ENCODE measurements at regions not wholly inside any gene's neighbourhood (a gene's known extent, or its start where the extent isn't known, plus 50 kb on each side); places are given as distances from the start of the nearest gene placed in this dataset.
"Not testable (repeated sequence)": the region's sequence is repeated elsewhere in the genome, so short reads cannot be mapped to it uniquely, and the experiment has no call there.

GRCh38 chr4:184907810-184908209 is 82.0 kb upstream of the ACSL1 start:
- DNase-seq = no peak

GRCh38 chr4:184911310-184911709 is 85.5 kb upstream of the ACSL1 start:
- DNase-seq = peak; percentile 62

- no peak for DNase-seq
Measured at GRCh38 chr4:184913356-184914143, 87.8 kb upstream of the ACSL1 start.

- DNase-seq = not testable (repeated sequence)
Measured at GRCh38 chr4:184918799-184919198, 93.0 kb upstream of the ACSL1 start.

- DNase-seq = no peak
Measured at GRCh38 chr4:184921456-184921855, 95.7 kb upstream of the ACSL1 start.

- no peak for DNase-seq
Measured at GRCh38 chr4:184922301-184922700, 96.0 kb upstream of the HELT start.

- no peak for DNase-seq
Measured at GRCh38 chr4:184924516-184924915, 93.8 kb upstream of the HELT start.

- DNase-seq = no peak
Measured at GRCh38 chr4:184929476-184929875, 88.8 kb upstream of the HELT start.

- no peak for DNase-seq
Measured at GRCh38 chr4:184930026-184930425, 88.3 kb upstream of the HELT start.

- DNase-seq = peak; percentile 13
Measured at GRCh38 chr4:184932343-184932742, 85.9 kb upstream of the HELT start.

- no peak for DNase-seq
Measured at GRCh38 chr4:184933311-184933710, 85.0 kb upstream of the HELT start.

GRCh38 chr4:184934184-184934583 is 84.1 kb upstream of the HELT start:
- DNase-seq = no peak

GRCh38 chr4:184934961-184935360 is 83.3 kb upstream of the HELT start:
- no peak for DNase-seq

- DNase-seq = no peak
Measured at GRCh38 chr4:184936071-184936470, 82.2 kb upstream of the HELT start.

- DNase-seq = no peak
Measured at GRCh38 chr4:184937030-184937710, 81.1 kb upstream of the HELT start.

- peak; percentile 48 for DNase-seq
Measured at GRCh38 chr4:184937745-184938144, 80.5 kb upstream of the HELT start.

- DNase-seq = no peak
Measured at GRCh38 chr4:184938871-184939270, 79.4 kb upstream of the HELT start.

- DNase-seq = no peak
Measured at GRCh38 chr4:184939978-184940377, 78.3 kb upstream of the HELT start.

GRCh38 chr4:184940500-184940899 is 77.8 kb upstream of the HELT start:
- no peak for DNase-seq

GRCh38 chr4:184941671-184942418 is 76.4 kb upstream of the HELT start:
- DNase-seq = no peak

GRCh38 chr4:184942444-184943425 is 75.6 kb upstream of the HELT start:
- DNase-seq = no peak

- no peak for DNase-seq
Measured at GRCh38 chr4:184949020-184949419, 69.3 kb upstream of the HELT start.
